HG03196 (cell line): ENCODE measurements at regions not wholly inside any gene's neighbourhood (a gene's known extent, or its start where the extent isn't known, plus 50 kb on each side); places are given as distances from the start of the nearest gene placed in this dataset.

Experiments
- ATAC-seq: cut with Tn5 transposase; IDR thresholded peaks from one replicate; pipeline ENCODE4 v1.9.1; 2021; ENCODE audit not compliant: unreplicated experiment

DNA sequence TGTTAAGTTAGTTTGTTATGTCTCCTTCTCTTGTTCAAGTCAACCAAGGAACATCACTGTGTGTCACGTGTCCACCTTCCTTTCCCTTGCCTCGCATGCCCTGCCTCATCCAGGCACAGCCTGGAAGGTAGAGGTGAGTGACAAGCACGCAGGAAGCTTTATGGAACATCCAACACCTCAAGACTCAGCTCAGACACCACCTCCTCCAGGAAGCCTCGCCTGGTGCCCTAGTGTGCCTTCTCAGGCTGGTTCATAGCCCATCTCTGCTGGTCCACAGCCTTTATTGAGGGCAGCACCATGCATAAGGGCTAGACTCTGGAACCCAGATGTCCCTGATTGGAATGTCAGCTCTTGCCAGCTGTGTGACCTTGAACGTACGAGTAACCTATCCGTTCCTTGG is 224.3 kb downstream of the ANKRD60 start:
- ATAC-seq: no peak

DNA sequence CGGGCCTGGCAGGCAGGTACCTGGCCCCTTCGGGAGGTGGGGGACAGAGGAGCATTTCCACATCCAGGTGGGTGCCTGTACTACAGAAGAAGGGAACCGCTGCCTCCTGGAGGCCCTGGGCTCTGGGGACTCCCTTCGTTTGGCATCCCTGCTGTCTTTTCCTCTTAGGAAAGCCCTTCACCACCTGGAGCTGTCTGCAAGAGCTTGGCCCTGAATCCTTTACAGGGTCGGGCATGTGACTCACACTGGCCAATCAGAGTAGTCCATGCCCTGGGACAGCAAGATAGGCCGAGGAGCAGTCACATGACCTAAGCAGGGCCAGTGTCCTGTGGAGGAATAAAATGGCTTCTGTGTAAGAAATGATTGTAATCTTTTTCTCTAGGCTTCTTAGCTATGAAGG is 224.9 kb downstream of the ANKRD60 start:
- ATAC-seq: no peak

DNA sequence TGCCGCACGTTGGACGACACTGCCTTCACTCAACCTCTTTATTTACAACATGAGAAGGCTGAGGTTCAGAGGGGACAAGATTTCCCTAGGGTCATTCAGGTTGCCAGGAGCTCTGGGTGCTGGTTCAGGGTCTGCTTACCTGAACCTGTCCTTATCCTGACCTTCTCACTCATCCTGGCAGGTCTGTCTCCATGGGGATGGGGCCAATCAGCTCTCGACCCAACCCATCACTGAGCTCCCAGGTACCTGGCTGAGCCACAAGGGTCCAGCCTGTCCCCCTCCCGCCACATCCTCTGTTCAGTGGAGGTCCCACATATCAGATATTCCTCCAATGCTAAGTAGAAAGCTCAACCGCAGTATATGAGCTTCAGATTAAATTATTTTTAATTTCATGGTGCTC is 225.6 kb downstream of the ANKRD60 start:
- no peak for ATAC-seq

DNA sequence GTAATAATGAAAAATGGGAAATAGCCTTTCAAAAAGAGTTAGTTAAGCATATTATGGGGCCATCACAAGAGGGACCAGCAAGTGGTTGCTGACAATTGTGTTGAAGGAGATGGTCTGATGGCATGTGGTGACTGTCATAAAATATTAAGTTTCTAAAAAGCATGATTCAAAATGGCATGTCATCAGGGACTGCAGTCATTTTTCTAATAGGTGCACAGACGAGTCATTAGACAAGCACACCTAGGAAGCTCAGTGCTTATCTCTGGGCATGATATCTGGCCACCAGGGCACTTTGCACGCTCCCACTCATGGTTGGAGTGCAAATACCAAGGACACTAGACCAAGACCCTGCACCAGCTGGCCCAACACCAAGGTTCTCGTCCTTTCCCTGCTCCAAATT is 226.5 kb downstream of the ANKRD60 start:
- no peak for ATAC-seq

DNA sequence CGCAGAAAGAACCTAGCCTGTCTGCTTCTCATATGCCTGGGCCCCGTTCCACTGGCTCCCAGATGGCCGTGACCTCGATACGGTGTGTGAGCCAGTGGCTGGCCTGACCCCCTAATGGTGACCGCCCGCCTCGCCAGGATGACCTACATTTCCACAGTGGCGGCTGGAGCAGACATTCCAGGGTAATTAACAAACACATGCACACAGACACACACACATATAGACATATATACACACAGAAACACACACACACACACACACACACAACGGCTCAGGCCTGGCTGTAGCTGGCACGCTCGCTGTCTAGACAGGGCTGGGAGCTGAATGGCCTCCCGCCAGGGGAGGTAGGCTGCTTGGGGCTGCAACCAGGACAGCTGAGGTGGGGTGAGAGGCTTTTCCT is 227.1 kb downstream of the ANKRD60 start:
- ATAC-seq: no peak

DNA sequence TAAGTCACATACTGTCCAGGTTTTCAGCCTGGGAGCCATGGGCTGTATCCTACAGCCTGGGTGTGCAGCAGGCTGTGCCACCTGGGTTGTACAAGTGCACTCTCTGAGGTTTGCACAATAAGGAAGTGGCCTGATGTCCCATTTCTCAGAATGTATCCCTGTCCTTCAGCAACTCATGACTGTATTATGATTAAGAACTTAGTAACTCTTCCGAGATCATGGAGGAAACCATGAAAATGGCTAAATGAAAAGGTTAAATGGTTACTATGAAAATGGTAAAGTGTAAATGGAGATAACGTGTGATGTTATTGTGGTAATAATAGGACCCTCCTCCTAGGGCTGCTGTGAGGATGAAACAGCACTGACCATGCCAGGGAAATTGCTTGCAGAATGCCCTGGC is 227.6 kb downstream of the ANKRD60 start:
- no peak for ATAC-seq

DNA sequence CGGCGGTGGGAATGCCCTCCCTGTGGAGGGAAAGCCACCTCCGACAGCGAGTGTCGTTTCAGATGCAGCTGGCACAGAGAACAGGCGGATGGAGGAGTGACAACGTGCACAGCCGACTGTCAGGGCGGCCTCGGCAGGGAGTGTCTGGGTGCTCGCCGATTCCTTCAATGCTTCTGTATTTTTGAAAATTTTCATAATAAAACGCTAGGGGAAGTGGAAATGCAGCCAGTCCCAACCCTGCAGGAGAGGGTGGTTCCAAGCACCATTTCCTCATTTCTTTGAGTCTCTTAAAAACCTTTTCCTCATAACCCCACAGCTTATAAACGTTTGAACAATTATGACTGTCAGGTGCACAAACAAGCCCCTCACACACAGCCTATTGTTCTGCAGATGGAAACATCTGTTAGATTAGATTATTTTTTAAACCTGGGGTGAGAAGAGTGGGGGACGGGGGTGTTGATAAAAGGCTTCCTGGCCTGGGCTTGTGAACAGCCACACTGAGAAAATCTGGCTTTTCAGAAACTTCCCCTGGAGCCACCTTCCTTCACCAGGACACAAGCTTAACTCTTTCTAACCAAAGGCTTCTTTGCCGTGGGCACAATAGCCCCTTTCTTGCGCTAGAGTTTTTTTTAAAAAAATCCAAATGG is 228.9 kb downstream of the ANKRD60 start:
- ATAC-seq: no peak

DNA sequence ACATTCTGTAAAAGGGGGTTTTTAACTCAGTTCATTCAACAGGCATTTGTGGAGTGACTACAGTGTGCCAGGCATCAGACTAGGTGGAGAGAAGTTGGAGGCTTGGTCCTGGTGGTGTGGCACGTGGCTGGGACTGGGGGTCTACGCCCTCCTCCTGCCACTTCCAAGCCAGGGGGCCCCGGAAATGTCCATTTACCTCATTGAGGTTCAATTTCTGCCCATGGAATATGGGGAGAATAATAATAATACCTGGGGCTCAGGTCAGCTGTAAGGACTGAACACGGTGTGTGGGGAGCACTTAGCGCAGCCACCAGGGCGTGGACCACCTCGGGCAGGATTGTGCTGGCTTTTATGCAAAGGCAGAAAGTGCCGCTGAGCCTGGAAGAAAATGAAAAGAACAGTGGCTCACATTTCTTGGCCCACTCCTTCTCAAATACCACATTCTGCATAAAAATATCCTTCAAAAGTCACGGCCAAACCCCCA is 229.4 kb downstream of the ANKRD60 start:
- no peak for ATAC-seq

DNA sequence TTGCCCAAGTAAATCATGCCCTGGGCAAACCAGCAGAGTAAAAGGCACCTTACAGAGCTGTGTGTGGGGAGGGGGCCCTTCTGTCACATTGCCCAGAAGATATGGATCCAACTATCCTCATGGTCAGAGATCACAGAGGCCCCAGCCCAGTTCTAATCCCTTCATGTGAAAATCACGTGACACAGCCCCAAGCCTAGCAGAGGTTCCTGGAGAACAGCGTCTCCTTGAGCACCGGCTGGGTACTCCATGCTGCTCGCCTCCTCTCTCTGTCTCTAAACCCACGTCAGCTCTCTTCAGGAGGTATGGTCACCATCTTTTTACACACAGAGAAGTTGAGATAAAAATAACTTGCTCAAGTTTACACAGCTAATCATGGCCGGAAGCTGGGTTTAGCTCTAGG is 230.2 kb downstream of the ANKRD60 start:
- no peak for ATAC-seq

DNA sequence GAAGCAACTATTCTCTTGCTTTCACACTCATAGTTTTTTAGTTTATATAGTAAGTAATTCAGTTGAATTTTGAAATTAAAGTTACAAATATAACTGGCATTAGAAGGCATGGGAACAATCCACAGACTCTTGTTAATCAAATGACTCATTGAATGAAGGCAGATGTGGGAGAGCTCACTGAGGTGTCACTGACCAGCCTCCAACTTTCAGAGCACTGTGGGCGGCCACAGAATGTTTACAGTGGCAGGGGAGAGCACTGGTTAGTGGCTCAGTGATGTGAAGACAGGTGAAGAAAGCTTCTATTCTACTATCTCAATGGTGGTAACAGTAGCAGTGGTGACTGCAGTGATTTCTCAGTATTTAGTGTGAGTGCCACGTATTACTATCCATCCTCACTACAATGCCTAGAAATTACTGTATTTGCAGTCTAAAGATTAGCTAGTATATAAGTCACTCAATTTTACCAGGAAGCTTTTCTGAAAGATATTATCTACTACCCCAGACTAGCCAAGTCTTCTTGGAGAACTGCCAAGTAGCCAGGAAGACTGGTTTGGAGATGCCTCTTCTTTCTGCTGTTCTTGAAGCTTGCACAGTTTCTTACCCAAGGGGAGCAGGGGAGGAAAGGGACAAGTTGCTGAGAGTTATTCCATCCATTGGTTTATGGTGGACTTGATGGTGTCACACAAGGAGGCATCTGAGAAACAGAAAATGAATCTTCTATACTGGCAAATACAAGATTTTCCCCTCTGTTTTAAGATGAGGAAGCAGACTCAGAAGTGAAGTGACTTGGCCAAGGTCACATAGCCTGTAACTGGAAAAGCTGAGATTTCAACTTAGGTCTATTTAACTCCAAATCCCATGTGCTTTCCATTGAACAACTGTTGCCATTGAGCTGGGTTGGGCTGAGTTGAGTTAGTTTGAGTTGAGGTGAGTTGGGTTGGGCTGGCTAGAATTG is 231.2 kb downstream of the ANKRD60 start:
- ATAC-seq: no peak

DNA sequence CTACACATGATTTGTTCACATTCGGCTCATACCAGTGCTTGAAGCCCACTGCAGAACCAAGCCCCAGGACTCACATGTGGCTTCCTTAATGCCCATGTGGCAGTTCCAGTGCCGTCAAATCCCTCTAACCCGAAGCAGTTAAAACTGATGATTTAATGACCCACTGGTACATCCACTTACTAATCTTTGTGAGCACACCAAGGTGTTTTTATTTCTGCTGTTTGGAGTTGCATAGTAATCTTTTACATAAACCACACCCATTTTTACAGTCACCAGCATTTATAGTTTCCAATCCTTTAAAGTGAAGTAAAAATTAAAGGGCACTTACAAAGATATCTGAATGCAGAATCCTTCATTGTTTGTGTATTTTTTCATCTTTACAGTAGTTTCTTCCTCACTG is 232.0 kb downstream of the ANKRD60 start:
- no peak for ATAC-seq

DNA sequence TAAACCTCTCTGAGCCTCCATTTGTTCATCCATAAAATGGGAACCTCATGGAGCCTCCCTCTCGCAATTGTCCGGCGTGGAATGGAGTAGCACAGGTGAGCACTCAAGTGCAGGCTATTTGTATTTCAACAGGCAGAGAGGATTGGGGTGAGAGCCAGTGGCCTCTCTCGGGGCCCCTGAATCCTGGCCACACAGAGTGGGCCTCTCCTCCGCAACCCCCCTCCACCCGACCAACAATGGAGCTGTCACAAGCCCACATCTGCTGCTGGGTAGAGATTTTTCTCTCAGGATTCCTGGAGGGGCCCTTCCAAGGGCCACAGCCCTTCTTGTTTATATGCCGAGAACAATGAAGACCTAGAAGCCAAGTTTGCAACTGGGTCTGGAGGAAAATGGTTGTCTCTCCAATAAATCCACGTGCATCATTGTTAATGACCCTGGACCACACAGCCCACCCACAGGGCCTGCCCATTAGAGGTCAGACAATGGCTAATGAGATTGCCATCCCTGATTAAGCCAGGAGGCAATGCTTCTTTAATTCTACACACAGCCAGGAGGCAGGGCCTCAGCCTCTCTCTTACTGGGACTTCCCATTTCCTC is 233.0 kb downstream of the ANKRD60 start:
- ATAC-seq: no peak

DNA sequence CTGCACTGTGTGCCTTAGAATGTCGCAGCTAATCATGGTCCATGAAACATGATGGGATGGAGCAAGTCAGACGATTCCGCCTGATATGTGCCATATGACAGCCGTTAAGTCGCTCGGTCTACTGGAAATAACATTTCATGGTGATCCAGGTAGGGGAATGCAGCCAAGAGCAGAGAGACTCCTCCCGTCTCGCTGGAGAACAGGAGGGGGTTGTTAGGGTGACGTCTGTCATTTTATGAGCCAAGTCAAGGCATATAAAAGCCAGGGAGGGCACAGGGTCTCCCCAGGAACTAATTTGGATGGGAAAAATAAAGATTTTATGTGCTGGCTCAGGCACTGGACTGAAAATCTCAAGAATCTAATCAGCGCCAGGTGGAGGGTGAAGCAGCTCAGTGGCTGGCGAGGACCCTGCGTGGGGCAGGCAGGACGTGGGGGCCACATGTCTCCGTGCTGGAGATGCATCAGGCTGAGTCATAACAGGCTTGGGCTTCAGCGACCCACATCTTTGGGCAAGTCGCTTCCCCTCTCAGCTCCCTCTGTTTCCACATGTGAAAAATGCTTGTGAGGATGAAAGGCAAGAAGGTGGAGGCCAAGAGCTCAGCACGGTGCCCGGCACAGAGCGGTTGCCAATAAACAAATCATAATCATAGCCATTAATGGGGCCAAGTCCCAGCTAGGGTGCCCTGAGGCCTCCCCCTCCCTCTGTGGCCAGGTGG is 234.6 kb downstream of the ANKRD60 start:
- ATAC-seq: no peak

DNA sequence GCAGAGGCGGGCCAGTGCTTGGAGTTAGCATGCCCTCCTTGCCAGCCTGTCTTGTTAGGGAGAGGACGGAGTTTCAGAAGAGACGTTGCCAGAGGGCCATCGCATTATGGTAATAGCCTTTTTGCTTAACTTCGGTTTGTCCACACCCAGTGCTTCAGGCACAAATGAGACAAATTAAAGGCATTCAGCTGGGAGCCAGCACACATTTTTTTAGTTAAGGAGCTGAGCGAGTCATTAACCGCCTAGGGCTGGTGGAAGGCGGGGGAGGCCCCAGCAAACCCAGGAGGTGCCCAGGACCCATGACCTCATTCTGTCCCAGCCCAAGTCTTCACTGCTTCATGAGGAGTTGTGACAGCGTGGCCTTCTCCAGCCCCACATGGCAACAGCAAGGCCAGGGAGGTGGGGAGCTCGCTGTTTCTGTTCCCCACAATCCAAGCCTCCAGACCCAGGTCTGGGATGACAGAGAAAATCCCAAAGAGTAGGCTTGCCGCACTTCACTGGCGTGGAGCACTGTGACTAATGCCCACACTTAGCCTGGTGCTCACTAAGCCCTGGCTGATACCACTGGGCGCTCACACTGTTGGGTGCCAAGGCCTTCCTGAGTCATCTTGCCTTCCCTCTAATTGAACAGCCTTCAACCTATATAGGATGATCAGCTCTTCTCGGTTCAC is 237.1 kb downstream of the ANKRD60 start:
- ATAC-seq: no peak

DNA sequence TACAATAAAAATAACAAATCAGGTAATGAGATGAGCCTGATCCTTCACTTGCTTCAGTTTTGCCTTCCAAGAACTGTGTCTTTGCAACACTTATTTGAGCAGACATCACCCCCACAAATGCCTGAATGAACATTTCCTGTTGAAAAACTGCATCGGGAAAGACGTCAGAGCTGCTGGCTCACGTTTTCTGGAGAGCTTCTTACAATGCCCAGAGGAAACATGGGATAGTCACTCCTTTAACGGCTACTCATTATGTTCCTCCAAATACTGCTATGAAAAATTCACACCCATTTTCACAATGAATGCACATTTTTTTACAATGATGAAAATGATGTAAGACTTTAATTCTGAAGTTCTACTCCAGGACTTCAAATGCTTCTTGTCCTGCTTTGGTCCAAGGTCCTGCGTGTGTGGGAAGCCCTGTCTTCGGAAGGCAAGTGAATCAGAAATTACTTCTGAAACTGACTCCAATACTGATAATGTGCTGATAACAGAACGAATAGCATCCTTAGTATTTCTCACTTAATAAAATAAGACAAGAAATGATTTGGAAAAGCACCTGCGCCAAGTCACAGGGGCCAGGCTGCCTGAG is 238.0 kb downstream of the ANKRD60 start:
- ATAC-seq: no peak

DNA sequence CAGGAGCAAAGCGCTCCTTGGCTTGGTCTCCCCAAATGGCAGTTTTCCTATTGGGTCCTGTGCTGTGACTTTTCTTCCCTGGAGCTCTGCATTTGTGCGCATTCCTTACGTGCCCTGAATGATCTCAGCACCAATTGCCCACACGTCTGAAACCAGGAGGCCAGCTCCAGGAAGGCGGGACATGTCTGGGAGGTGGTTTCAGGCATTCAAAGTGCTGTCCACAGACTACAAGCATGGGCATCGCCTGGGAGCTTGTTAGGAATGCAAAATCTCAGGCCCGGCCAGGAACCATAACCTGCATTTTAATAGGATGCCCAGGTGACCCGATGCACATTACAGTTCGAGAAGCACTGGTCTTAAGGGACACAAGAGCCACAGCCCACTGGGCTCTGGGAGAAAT is 239.6 kb downstream of the ANKRD60 start:
- no peak for ATAC-seq

DNA sequence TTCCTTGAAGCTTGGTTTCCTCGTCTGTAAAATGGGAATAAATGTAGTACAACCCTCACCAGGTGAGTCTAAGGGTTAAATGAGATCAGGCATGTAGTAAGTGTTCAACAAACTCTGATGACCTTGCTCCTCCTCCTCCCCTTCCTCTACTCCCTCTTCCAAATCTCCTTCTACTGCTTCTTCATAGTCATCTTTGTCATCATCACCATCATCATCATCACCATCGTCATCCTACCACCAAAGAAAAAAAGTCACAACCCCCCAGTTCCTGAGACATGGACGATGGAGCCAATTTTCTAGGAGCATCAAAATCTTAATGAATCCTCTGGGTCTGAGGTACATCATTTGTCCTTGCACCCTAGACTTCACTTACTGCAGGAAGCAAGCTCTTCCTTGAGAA is 240.0 kb downstream of the ANKRD60 start:
- ATAC-seq: no peak

DNA sequence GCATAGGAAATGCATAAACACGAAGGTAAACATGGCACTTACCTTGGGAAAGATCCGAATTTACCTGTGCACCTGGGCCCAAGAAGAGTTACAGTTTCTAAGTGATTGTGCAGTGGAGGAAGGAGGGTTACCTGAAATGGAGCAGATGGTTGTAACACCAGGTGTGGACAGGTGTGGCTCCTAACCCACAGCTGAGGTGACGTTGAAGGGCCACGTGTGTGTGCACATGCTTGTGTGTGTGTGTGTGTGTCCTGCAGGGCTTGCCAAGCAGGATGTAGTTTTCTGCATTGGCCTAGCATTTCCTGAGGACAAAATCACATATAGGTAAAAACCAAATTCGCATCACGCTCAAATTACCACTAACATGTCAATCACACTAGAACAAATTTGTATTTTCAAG is 240.8 kb downstream of the ANKRD60 start:
- no peak for ATAC-seq

DNA sequence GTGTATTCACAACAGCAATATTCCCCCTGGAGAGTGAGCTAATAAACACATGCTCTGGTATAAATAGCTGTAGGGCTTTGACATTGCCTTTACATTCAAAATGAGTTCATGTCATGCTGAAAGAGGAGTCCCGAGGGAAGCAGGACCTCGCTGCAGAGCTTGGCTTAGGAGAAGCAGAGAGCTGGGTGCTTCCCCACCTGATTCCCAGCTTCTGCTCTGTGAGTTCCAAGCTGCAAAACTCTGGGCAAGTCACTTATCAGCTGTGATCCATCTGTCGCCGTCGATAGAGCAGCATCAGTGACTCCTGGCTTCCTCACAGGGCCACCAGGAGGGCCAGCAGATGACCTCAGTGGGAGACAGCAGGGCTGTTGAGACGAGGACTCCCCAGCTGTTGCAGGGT is 241.8 kb downstream of the ANKRD60 start:
- no peak for ATAC-seq

DNA sequence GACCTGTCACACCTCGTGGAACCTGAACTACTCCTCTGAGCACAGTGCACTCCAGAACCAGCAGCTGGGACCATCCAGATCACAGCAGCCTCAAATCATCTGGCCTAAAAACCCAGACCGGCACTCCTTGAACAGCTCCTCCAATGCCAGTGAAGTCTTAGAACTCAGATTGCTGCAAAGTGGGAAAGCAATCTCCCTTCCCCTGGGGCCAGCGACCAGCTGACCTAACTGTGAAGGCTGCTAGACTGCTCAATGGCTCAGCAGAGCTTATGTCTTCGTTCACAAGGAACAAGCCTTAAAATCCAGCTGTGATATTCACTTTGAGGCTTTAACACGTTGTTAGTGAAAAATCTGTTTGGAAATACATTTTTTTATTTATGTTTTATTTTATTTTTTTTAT is 243.2 kb downstream of the ANKRD60 start:
- no peak for ATAC-seq
